Activated T-helper 1 cell treated with anti-CD3 and anti-CD28 coated beads, Interleukin-12 subunit alpha, Interleukin-12 subunit beta, Interleukin-2, Interleukin-4 antibody, amounts not matched to agents 30 ng/mL and 10 ng/mL and 1 ng/mL, durations not matched to agents 14 hours and 24 hours and 36 hours (primary cell): ENCODE measurements at regions not wholly inside any gene's neighbourhood (a gene's known extent, or its start where the extent isn't known, plus 50 kb on each side); places are given as distances from the start of the nearest gene placed in this dataset.

Experiments
- DNase-seq: peaks from one replicate; pipeline ENCODE4 v3.0.0; 2021; ENCODE audit warnings: low spot score
- H3K27ac Mint-ChIP-seq: one replicate; pipeline ENCODE4 v1.8.0; 2021; ENCODE audit warnings: mild to moderate bottlenecking, mixed read lengths
- H3K27me3 Mint-ChIP-seq: one replicate; pipeline ENCODE4 v1.8.0; 2022; ENCODE audit warnings: mild to moderate bottlenecking, moderate library complexity, mixed read lengths; ENCODE audit not compliant: insufficient read depth
- H3K36me3 Mint-ChIP-seq: one replicate; pipeline ENCODE4 v1.8.0; 2021; ENCODE audit warnings: low read depth, mixed read lengths
- H3K4me1 Mint-ChIP-seq: one replicate; pipeline ENCODE4 v1.8.0; 2021; ENCODE audit warnings: low read depth, mixed read lengths
- H3K4me3 Mint-ChIP-seq: one replicate; pipeline ENCODE4 v1.8.0; 2021; ENCODE audit warnings: mild to moderate bottlenecking, moderate library complexity, mixed read lengths
- H3K9me3 Mint-ChIP-seq: one replicate; pipeline ENCODE4 v1.8.0; 2021; ENCODE audit warnings: mixed read lengths
- intact Hi-C: fragments of 100-400 bp; cut with micrococcal nuclease; formaldehyde crosslinking; loops from one replicate; pipeline ENCODE4 v1.15.1; 2024

GRCh38 chr2:175575346-175576258, 394.1 kb upstream of the ATP5MC3 start:
- peaks cover 2% of the 10 kb centered on the region for H3K27me3 Mint-ChIP-seq
- DNase-seq = no peak
- H3K27ac Mint-ChIP-seq = no peak overlapping the region
- no peaks in the 10 kb centered on the region for H3K36me3 Mint-ChIP-seq
- no peaks in the 10 kb centered on the region for H3K4me1 Mint-ChIP-seq
- intact Hi-C loops = no loop called here
- H3K9me3 Mint-ChIP-seq = no peaks in the 10 kb centered on the region
- H3K4me3 Mint-ChIP-seq = no peak overlapping the region

- Mint-ChIP-seq H3K9me3 (no peaks in the 10 kb centered on the region), H3K27me3 (peaks cover 1% of the 10 kb centered on the region), H3K27ac (no peak overlapping the region), H3K36me3 (no peaks in the 10 kb centered on the region), H3K4me1 (no peaks in the 10 kb centered on the region), H3K4me3 (no peak overlapping the region)
- intact Hi-C loops = no loop called here
- DNase-seq = no peak
These were observed 392.6 kb upstream of the ATP5MC3 start for GRCh38 chr2:175574069-175574468.

GRCh38 chr2:175571078-175571653, 389.7 kb upstream of the ATP5MC3 start:
- Mint-ChIP-seq H3K36me3 (no peaks in the 10 kb centered on the region), H3K4me3 (no peak overlapping the region), H3K4me1 (no peaks in the 10 kb centered on the region), H3K27ac (no peak overlapping the region), H3K9me3 (no peaks in the 10 kb centered on the region), H3K27me3 (peaks cover 1% of the 10 kb centered on the region)
- intact Hi-C loops = no loop called here
- no peak for DNase-seq

- Mint-ChIP-seq H3K4me3 (no peak overlapping the region), H3K27ac (no peak overlapping the region), H3K4me1 (no peaks in the 10 kb centered on the region), H3K36me3 (no peaks in the 10 kb centered on the region), H3K27me3 (peaks cover 9% of the 10 kb centered on the region), H3K9me3 (no peaks in the 10 kb centered on the region)
- intact Hi-C loops = no loop called here
- no peak for DNase-seq
These were observed 386.7 kb upstream of the ATP5MC3 start for GRCh38 chr2:175568109-175568730.

- Mint-ChIP-seq H3K4me1 (no peaks in the 10 kb centered on the region), H3K4me3 (no peak overlapping the region), H3K27ac (no peak overlapping the region), H3K36me3 (no peaks in the 10 kb centered on the region), H3K27me3 (peaks cover 9% of the 10 kb centered on the region), H3K9me3 (no peaks in the 10 kb centered on the region)
- no peak for DNase-seq
- intact Hi-C loops = no loop called here
These were observed 386.0 kb upstream of the ATP5MC3 start for GRCh38 chr2:175567435-175568061.

- intact Hi-C loops = no loop called here
- H3K4me1 Mint-ChIP-seq = no peaks in the 10 kb centered on the region
- no peak overlapping the region for H3K4me3 Mint-ChIP-seq
- no peaks in the 10 kb centered on the region for H3K36me3 Mint-ChIP-seq
- H3K27ac Mint-ChIP-seq = no peak overlapping the region
- no peaks in the 10 kb centered on the region for H3K9me3 Mint-ChIP-seq
- H3K27me3 Mint-ChIP-seq = peaks cover 4% of the 10 kb centered on the region
- no peak for DNase-seq
These were observed 379.1 kb upstream of the ATP5MC3 start for GRCh38 chr2:175560521-175561169.

- no peak overlapping the region for H3K4me3 Mint-ChIP-seq
- no peaks in the 10 kb centered on the region for H3K27me3 Mint-ChIP-seq
- H3K36me3 Mint-ChIP-seq = no peaks in the 10 kb centered on the region
- intact Hi-C loops = no loop called here
- H3K27ac Mint-ChIP-seq = no peak overlapping the region
- H3K4me1 Mint-ChIP-seq = no peaks in the 10 kb centered on the region
- no peaks in the 10 kb centered on the region for H3K9me3 Mint-ChIP-seq
- no peak for DNase-seq
These were observed 378.1 kb upstream of the ATP5MC3 start for GRCh38 chr2:175559613-175560012.

GRCh38 chr2:175557810-175558377, 376.4 kb upstream of the ATP5MC3 start:
- Mint-ChIP-seq H3K4me3 (no peak overlapping the region), H3K4me1 (no peaks in the 10 kb centered on the region), H3K27ac (no peak overlapping the region), H3K27me3 (no peaks in the 10 kb centered on the region), H3K36me3 (no peaks in the 10 kb centered on the region), H3K9me3 (no peaks in the 10 kb centered on the region)
- DNase-seq = no peak
- intact Hi-C loops = no loop called here

GRCh38 chr2:175553910-175554309, 372.4 kb upstream of the ATP5MC3 start:
- Mint-ChIP-seq H3K27ac (no peak overlapping the region), H3K9me3 (no peaks in the 10 kb centered on the region), H3K4me3 (no peak overlapping the region), H3K27me3 (no peaks in the 10 kb centered on the region), H3K36me3 (no peaks in the 10 kb centered on the region), H3K4me1 (no peaks in the 10 kb centered on the region)
- DNase-seq = no peak
- intact Hi-C loops = no loop called here

GRCh38 chr2:175552902-175553301, 371.4 kb upstream of the ATP5MC3 start:
- Mint-ChIP-seq H3K4me1 (no peaks in the 10 kb centered on the region), H3K9me3 (no peaks in the 10 kb centered on the region), H3K4me3 (no peak overlapping the region), H3K36me3 (no peaks in the 10 kb centered on the region), H3K27me3 (no peaks in the 10 kb centered on the region), H3K27ac (no peak overlapping the region)
- DNase-seq = no peak
- intact Hi-C loops = no loop called here

GRCh38 chr2:175540421-175540820, 358.9 kb upstream of the ATP5MC3 start:
- H3K4me3 Mint-ChIP-seq = no peak overlapping the region
- intact Hi-C loops = no loop called here

GRCh38 chr2:175539122-175539521, 357.6 kb upstream of the ATP5MC3 start:
- Mint-ChIP-seq H3K9me3 (no peaks in the 10 kb centered on the region), H3K36me3 (no peaks in the 10 kb centered on the region), H3K27ac (no peak overlapping the region), H3K27me3 (peaks cover 3% of the 10 kb centered on the region), H3K4me3 (no peak overlapping the region), H3K4me1 (no peaks in the 10 kb centered on the region)
- no peak for DNase-seq
- intact Hi-C loops = no loop called here

More at GRCh38 chr2:175540421-175540820, 358.9 kb upstream of the ATP5MC3 start:
- Mint-ChIP-seq H3K27ac (no peak overlapping the region), H3K36me3 (no peaks in the 10 kb centered on the region), H3K9me3 (no peaks in the 10 kb centered on the region), H3K27me3 (peaks cover 3% of the 10 kb centered on the region), H3K4me1 (no peaks in the 10 kb centered on the region)
- no peak for DNase-seq
